ENCODE measurements at regions not wholly inside any gene's neighbourhood (a gene's known extent, or its start where the extent isn't known, plus 50 kb on each side); places are given as distances from the start of the nearest gene placed in this dataset.

GRCh38 chr1:230537456-230537855 lies 104.8 kb upstream of the COG2 start:
- TF ChIP-seq PRDM1 (tag by site-specific recombination; IDR thresholded peaks at IDR 0.05) (no peak), SALL2 (tag by site-specific recombination; IDR thresholded peaks at IDR 0.05; ENCODE audit: borderline replicate concordance) (no peak), MYNN (tag by site-specific recombination; IDR thresholded peaks at IDR 0.05; ENCODE audit: borderline replicate concordance) (no peak), ZNF157 (tag by site-specific recombination; IDR thresholded peaks at IDR 0.05) (no peak), YY1 (tag by site-specific recombination; IDR thresholded peaks at IDR 0.05) (no peak)
- TF ChIP-seq, protein P1, sequence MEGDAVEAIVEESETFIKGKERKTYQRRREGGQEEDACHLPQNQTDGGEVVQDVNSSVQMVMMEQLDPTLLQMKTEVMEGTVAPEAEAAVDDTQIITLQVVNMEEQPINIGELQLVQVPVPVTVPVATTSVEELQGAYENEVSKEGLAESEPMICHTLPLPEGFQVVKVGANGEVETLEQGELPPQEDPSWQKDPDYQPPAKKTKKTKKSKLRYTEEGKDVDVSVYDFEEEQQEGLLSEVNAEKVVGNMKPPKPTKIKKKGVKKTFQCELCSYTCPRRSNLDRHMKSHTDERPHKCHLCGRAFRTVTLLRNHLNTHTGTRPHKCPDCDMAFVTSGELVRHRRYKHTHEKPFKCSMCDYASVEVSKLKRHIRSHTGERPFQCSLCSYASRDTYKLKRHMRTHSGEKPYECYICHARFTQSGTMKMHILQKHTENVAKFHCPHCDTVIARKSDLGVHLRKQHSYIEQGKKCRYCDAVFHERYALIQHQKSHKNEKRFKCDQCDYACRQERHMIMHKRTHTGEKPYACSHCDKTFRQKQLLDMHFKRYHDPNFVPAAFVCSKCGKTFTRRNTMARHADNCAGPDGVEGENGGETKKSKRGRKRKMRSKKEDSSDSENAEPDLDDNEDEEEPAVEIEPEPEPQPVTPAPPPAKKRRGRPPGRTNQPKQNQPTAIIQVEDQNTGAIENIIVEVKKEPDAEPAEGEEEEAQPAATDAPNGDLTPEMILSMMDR (tag by site-specific recombination; IDR thresholded peaks at IDR 0.05): no peak
- TF ChIP-seq, protein P2, sequence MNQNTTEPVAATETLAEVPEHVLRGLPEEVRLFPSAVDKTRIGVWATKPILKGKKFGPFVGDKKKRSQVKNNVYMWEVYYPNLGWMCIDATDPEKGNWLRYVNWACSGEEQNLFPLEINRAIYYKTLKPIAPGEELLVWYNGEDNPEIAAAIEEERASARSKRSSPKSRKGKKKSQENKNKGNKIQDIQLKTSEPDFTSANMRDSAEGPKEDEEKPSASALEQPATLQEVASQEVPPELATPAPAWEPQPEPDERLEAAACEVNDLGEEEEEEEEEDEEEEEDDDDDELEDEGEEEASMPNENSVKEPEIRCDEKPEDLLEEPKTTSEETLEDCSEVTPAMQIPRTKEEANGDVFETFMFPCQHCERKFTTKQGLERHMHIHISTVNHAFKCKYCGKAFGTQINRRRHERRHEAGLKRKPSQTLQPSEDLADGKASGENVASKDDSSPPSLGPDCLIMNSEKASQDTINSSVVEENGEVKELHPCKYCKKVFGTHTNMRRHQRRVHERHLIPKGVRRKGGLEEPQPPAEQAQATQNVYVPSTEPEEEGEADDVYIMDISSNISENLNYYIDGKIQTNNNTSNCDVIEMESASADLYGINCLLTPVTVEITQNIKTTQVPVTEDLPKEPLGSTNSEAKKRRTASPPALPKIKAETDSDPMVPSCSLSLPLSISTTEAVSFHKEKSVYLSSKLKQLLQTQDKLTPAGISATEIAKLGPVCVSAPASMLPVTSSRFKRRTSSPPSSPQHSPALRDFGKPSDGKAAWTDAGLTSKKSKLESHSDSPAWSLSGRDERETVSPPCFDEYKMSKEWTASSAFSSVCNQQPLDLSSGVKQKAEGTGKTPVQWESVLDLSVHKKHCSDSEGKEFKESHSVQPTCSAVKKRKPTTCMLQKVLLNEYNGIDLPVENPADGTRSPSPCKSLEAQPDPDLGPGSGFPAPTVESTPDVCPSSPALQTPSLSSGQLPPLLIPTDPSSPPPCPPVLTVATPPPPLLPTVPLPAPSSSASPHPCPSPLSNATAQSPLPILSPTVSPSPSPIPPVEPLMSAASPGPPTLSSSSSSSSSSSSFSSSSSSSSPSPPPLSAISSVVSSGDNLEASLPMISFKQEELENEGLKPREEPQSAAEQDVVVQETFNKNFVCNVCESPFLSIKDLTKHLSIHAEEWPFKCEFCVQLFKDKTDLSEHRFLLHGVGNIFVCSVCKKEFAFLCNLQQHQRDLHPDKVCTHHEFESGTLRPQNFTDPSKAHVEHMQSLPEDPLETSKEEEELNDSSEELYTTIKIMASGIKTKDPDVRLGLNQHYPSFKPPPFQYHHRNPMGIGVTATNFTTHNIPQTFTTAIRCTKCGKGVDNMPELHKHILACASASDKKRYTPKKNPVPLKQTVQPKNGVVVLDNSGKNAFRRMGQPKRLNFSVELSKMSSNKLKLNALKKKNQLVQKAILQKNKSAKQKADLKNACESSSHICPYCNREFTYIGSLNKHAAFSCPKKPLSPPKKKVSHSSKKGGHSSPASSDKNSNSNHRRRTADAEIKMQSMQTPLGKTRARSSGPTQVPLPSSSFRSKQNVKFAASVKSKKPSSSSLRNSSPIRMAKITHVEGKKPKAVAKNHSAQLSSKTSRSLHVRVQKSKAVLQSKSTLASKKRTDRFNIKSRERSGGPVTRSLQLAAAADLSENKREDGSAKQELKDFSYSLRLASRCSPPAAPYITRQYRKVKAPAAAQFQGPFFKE (tag by site-specific recombination; IDR thresholded peaks at IDR 0.05; ENCODE audit: borderline replicate concordance): no peak
- TF ChIP-seq, protein P3, sequence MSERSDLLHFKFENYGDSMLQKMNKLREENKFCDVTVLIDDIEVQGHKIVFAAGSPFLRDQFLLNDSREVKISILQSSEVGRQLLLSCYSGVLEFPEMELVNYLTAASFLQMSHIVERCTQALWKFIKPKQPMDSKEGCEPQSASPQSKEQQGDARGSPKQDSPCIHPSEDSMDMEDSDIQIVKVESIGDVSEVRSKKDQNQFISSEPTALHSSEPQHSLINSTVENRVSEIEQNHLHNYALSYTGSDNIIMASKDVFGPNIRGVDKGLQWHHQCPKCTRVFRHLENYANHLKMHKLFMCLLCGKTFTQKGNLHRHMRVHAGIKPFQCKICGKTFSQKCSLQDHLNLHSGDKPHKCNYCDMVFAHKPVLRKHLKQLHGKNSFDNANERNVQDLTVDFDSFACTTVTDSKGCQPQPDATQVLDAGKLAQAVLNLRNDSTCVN (tag by site-specific recombination; optimal IDR thresholded peaks at IDR 0.05): no peak
